GM18858 (cell line): ENCODE measurements at regions not wholly inside any gene's neighbourhood (a gene's known extent, or its start where the extent isn't known, plus 50 kb on each side); places are given as distances from the start of the nearest gene placed in this dataset.

ENCODE experiments used
- ATAC-seq: cut with Tn5 transposase; IDR thresholded peaks from one replicate; pipeline ENCODE4 v1.9.1; 2021; ENCODE audit not compliant: unreplicated experiment

DNA sequence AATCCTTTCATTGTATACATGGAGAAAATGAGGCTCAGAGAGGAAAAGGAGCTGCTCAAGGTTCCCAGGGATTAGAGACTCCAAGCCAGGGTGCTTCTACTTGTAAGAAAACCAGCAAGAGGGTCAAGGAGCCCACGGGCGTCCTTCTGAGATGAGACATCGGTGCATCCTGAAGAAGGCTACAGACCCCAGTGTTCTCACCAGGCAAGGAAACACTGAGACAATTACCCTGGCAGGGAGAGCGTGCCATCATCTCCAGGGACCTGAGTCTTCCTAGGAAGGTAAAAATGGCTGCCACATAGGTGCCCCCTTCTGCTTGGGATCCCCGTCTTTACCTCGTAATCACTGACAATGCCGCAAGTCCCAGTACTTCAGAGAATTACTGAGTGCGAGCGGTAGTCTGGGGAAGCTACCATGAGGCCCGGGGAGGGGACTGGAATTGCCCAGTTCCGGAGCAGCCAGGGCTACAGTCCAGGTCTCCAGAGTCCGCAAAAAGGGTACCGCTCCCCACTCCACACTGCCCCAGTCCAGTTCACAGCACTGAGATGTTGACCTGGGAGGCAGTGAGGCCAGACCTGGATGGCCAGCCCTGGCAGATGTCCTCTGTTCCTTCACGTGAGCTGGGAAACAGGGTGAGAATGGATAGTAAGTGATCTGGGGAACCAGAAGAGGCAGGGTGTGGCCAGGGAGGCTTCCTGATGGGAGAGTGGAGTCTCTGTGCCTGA lies 164.7 kb upstream of the SMAD3 start:
- no peak for ATAC-seq

DNA sequence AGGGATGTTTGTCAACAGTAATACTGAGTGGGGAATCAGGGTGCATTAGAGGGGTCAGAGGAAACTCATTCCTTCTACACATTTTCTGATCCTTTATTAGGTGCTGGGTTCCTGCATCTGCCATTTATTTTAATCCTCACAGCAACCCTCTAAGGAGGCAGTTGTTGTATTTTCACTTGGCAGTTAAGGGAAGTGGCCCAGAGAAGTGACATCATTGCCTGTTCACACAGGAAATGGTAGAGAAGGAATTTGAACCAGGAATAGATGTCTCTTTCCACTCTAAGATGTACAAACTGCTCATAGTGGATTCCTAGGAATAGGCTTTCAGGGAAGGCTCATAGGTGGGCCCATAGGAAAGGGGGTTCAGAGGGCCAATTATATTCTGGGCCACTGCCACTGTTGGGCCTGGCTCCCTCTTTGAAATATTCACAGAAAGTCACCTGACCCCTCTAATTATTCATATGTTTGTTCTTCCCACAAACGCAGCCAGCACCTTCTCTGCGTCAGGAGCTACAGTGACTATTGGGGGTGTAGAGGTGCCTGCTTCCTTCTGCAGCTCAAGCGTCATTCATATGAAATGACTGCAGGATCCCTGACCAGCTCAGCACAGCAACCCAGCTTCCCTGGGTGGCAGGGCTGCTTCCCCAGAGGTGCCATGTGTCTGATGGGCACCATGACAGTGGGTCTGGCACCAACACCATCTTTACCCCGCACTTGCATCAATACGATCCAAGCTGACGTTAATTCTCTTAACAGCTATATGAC lies 163.9 kb upstream of the SMAD3 start:
- ATAC-seq: no peak

DNA sequence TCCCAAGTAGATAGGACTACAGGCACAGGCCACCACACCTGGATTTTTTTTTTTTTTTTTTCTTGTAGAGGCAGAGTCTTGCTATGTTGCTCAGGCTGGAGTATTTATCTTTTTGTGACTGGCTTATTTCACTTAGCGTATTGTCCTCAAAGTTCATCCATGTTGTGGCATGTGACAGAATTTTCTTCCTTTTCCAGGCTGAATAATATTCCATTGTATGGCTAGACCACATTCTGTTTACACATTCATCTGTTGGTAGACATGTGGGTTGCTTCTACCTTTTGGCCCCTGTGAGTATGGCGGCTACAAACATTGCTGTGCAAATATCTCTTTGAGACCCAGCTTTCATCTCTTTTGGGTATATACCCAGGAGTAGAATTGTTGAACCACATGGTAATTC lies 160.2 kb upstream of the SMAD3 start:
- ATAC-seq: no peak

DNA sequence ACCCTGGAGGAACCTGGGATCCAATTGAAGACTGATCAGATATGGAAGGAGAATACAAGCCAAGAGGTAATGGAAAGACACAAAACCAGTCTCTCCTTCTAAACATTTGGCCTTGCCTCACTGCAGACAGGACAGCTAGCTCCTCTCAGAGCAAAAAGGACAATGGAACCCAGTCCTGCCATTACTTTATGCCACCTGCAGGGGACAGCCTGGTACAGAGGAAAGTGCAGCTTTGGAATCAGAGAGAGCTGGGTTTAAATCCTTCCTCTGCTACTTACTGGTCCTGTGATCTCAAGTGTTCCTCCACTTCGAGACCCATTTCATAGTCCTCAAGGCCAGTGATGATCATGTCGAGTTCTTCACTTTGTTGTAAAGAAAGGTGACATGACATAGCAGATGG lies 159.4 kb upstream of the SMAD3 start:
- no peak for ATAC-seq

- no peak for ATAC-seq
Measured at GRCh38 chr15:66906668-66907614, 158.5 kb upstream of the SMAD3 start.

DNA sequence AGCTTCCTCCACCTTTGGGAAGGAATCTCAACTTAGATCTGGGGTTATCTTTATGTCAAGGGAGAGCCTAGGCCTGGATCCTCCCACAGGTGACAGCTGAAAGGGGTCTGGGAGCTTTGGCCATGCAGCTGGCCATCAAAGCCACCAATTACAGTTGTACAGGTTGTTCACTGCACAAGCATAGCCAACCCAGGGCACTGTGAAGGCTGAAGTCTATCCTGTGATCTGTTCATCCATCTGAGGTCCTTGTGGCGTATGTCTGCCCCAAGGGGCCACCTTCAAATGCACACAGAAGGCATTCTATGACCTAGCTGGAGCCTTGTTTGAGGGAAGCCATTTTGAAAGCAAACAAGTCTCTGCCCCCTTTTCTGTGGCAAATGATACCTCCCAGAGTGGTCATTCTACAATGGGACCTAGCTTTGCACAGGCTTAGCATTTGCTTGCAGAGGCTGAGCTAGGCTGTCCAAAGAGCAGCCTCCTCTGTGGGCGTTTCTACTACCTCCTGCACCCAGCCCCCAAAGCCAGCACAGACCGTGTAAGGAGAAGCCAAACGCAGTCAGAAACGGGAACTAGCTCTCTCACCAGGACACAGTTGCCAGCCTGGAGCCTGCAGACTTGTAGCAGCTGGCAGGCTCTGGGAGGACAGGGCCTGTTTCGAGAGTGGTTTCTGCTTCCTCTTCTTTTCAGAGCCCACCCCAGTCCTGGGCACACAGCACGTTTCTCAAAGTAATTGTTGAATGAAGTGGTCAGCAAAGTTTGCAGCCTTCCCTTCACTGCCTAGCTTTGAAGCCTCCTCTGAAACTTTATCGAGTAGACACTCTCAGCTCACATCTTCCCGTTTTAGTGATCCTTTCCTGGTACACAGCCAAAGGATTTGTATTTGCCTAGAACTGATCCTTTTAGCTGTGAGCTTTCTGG lies 157.3 kb upstream of the SMAD3 start:
- ATAC-seq: no peak

DNA sequence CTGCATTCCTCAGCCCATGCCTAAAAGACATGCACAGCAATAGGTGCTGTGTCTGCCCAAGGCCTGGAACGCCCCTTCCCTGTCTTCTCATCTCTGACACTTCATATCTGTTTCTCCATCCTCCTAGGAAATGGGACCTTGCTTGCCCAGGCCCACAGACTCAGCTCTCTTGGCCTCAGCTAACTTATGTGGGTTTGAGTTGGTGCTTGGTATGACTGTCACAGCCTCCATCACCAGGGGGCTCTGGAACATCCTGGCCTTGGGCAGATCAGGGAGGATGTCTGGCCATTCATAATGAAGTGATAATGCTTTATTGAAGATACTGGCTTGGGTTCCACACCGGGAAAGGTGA lies 156.7 kb upstream of the SMAD3 start:
- ATAC-seq: no peak

- no peak for ATAC-seq
Measured at GRCh38 chr15:66909381-66909890, 156.0 kb upstream of the SMAD3 start.

- no peak for ATAC-seq
Measured at GRCh38 chr15:66911131-66911700, 154.2 kb upstream of the SMAD3 start.

- no peak for ATAC-seq
Measured at GRCh38 chr15:66912001-66912400, 153.4 kb upstream of the SMAD3 start.

GRCh38 chr15:66912441-66912840 lies 153.0 kb upstream of the SMAD3 start:
- ATAC-seq: no peak

DNA sequence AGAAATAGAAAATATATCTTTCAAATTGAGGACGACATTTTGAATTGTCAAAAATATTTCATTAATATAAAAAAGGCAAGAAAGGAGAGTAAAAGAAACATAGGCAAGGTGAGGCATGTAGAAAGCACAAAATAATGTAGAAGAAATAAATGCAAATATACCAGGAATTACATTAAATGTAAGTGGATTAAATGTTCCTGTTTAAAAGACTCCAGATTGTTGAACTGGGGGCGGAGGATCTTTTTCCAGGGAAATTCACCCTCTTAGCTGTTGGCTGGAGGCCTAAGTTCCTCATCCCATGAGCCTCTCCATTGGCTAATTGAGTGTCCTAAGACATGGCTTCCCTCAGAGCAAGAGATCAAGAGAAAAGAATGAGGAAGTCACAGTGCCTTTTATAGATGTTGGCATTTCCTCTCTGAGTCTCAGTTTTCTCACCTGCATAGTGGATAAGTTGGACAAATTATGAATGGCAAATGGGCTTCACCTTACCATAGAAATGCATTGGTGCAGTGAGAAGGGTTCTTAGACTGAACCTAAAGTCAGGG lies 147.4 kb upstream of the SMAD3 start:
- ATAC-seq: no peak

DNA sequence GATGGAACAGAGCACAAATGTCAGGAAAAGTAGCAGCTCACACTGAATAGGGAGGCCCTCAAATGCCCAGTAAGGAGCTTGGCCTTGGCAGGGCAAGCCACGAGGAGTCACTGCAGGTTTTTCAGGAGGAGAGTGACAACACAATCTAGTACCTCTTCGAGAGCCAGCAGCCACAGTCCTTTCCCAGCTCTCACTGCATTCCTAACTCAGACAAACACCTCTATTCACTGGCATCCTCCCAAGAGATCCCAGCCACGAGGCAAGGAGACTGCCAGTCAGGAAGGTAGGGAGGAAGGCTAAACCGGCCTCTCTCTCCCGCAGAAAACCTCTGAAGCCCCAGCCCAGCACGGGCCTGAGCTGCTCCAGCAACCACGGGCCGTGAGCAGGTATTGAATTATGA lies 146.0 kb upstream of the SMAD3 start:
- ATAC-seq: no peak

GRCh38 chr15:66921319-66921915 lies 144.0 kb upstream of the SMAD3 start:
- ATAC-seq: no peak

GRCh38 chr15:66922608-66923007 lies 142.8 kb upstream of the SMAD3 start:
- no peak for ATAC-seq

DNA sequence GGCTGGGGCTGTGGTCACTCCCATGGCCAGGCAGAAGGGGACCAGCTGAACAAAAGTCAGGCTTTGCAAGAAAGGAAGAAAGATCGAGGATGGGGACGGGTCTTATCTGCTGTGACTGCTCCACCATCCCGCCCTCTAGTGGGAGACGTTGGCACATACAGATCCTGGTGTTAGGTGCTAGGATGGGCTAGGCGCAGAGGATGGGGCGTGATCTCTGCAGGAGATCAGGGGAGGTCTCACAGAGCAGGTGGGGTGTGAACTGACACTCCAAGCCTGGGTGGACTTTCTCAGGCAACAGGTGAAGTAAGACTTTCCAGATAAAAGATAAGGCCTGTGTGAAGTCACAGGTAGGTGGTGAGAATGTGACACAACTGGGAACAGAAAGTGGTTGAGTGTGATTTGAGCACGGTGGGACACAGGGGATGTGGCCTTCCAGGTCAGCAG lies 141.9 kb upstream of the SMAD3 start:
- no peak for ATAC-seq

DNA sequence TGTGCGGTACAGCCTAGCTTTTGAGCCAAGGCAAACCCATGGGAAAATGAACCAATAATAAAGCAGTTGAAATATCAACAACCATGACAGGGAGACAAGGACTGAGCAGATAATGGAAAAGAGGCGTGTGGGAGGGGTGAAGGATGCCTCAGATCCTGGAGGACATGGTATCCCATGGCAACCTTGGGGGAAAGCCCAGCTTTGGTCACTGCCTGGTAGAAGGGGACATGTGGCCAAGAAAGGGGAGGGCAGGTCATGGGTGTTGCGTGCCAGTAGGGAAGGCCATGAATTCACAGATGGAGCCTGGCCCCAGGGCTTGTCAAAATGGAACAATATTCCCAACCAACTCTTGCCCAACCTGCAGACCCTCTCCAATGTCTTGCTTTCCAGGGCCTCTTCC lies 140.5 kb upstream of the SMAD3 start:
- ATAC-seq: no peak

DNA sequence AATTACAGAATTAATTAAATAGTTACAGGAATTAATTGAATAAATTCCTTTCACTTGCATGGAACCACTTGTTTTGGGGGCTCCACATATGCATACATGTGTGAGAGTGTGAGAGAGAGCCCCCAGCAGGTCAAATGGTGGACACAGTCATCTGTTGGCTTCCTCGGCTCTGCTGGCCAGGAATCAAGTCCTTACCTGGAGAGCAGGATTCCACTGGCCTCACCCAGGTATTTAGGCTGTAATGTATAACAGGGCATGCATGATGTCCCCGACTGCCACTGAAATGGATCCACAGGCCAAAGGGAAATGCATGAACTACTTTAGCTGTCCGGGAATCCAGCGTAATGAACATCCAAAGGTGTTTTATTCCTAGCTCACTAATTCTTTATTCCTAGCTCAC lies 139.7 kb upstream of the SMAD3 start:
- no peak for ATAC-seq
